Tibial artery (tissue), 4 donors: ENCODE measurements at regions not wholly inside any gene's neighbourhood (a gene's known extent, or its start where the extent isn't known, plus 50 kb on each side); places are given as distances from the start of the nearest gene placed in this dataset.

ENCODE experiments used
- DNase-seq, 2 donors: peaks; one replicate each; pipeline ENCODE4 v3.0.0-alpha.2; 2019
- H3K27ac ChIP-seq, 2 donors: fragments of 200-600 bp; sonication (generic) in 1 of 2; 1 replicate in 1 of 2; 2 replicates in 1 of 2; pipeline ENCODE4 v1.5.1; 2018 to 2019; ENCODE audit warnings: mild to moderate bottlenecking in 1 of 2
- H3K27me3 ChIP-seq, 2 donors: fragments of 200-600 bp; sonication (generic) in 1 of 2; one replicate each; pipeline versions ENCODE4 v1.5.1 to v1.6.0; 2016 to 2019
- H3K36me3 ChIP-seq, 3 donors: fragments of 200-600 bp; sonication (generic) in 2 of 3; one replicate each; pipeline ENCODE4 v1.5.1; 2016 to 2019; ENCODE audit warnings: mild to moderate bottlenecking in 2 of 3
- H3K4me1 ChIP-seq, 4 donors: fragments of 200-600 bp; sonication (generic) in 2 of 4; 1 replicate in 3 of 4; 2 replicates in 1 of 4; pipeline ENCODE4 v1.5.1; 2016 to 2019
- H3K4me3 ChIP-seq, 2 donors: fragments of 200-600 bp; sonication (generic) in 1 of 2; 1 replicate in 1 of 2; 2 replicates in 1 of 2; pipeline ENCODE4 v1.5.1; 2018 to 2019; ENCODE audit warnings: mild to moderate bottlenecking in 2 of 2
- H3K9me3 ChIP-seq, 3 donors: fragments of 200-600 bp; sonication (generic) in 1 of 3; one replicate each; pipeline ENCODE4 v1.5.1; 2016 to 2019
- intact Hi-C: fragments of 100-400 bp; cut with DNase I; formaldehyde crosslinking; loops from one replicate; pipeline ENCODE4 v1.15.0; 2023; ENCODE audit warnings: low total_unique reads
- TF ChIP-seq, protein P1 (sequence below), 2 experiments: fragments of 200-600 bp in 1 of 2; fragments of 450-650 bp in 1 of 2; IDR thresholded peaks; one replicate each; pipeline ENCODE4 v1.5.1; 2017 to 2019; ENCODE audit warnings: antibody characterized with exemption in 2 of 2, mild to moderate bottlenecking in 1 of 2, moderate library complexity in 1 of 2

DNA sequence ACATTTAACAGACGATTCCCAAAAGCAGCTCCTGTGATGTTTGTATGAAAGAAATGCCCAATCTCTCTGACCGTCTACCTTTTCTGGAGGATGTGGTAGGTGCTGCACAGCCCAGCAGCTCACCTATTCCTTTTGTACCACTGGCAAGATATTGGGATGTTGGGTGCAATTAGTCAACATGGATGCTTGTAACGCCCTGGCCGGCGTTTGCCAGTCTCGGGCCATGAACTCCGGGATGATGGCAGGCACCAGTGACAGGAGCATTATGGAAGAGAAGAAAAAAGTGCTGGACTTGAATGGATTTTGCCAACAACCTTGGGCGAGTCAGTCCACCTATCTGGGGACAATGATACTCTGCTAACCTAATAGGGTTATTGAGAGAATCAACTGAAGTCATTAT lies 69.0 kb upstream of the ZNF438 start:
- no peaks in the 10 kb centered on the region for H3K9me3 ChIP-seq
- H3K36me3 ChIP-seq: no peaks in the 10 kb centered on the region
- H3K27ac ChIP-seq: no peak overlapping the region
- no peaks in the 10 kb centered on the region for H3K27me3 ChIP-seq
- intact Hi-C loops: no loop called here
- no peak for DNase-seq
- H3K4me1 ChIP-seq: peaks cover 0 to 14% (median 2%) of the 10 kb centered on the region in 4 donors
- TF ChIP-seq, protein P1, sequence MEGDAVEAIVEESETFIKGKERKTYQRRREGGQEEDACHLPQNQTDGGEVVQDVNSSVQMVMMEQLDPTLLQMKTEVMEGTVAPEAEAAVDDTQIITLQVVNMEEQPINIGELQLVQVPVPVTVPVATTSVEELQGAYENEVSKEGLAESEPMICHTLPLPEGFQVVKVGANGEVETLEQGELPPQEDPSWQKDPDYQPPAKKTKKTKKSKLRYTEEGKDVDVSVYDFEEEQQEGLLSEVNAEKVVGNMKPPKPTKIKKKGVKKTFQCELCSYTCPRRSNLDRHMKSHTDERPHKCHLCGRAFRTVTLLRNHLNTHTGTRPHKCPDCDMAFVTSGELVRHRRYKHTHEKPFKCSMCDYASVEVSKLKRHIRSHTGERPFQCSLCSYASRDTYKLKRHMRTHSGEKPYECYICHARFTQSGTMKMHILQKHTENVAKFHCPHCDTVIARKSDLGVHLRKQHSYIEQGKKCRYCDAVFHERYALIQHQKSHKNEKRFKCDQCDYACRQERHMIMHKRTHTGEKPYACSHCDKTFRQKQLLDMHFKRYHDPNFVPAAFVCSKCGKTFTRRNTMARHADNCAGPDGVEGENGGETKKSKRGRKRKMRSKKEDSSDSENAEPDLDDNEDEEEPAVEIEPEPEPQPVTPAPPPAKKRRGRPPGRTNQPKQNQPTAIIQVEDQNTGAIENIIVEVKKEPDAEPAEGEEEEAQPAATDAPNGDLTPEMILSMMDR (IDR thresholded peaks at IDR 0.05): no peak
- H3K4me3 ChIP-seq: no peak overlapping the region

DNA sequence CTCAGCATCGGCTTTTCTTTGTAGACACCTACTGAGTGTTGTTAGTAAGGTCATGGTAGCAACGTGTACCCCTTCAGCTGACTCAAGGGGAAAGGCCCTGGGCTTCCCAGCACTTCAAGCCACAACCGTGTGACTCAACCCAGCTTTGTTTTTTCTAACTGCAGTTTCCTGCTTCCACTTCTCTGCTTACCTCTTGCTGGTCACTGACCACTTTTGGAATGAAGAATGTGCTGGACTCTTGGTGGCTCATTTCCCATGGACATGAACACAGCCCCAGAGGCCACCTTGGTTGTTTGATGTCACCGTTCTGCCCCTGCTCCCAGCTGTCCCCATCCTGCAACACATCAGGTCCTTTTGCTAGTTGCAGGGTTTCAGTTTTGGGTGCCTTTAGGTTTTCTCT lies 69.5 kb upstream of the ZNF438 start:
- DNase-seq: no peak
- no peak overlapping the region for H3K27ac ChIP-seq
- intact Hi-C loops: no loop called here
- H3K4me1 ChIP-seq: peaks cover 0 to 14% (median 2%) of the 10 kb centered on the region in 4 donors
- no peaks in the 10 kb centered on the region for H3K36me3 ChIP-seq
- no peak overlapping the region for H3K4me3 ChIP-seq
- H3K9me3 ChIP-seq: no peaks in the 10 kb centered on the region
- H3K27me3 ChIP-seq: no peaks in the 10 kb centered on the region
- TF ChIP-seq, protein P1 (IDR thresholded peaks at IDR 0.05): no peak

DNA sequence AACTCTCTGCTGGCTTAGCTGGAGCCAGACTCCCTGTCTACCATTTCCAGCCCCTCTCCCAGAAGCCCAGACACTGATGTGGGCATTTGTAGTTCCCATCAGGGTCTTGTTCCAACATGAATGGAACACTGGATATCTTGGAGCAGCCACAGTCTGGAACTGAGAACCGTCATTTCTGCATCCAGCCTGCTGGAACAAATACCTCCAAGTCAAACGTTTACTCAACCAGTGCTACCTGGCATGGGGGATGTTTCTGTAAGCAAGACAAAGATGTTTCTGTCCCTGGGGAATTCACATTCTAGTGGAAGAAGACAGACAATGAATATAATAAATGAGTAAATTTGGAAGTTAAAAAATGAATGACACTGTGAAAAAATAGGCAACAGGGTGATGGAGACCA lies 70.8 kb upstream of the ZNF438 start:
- H3K27me3 ChIP-seq: no peaks in the 10 kb centered on the region
- no peak overlapping the region for H3K4me3 ChIP-seq
- H3K4me1 ChIP-seq: peaks cover 0 to 14% (median 2%) of the 10 kb centered on the region in 4 donors
- H3K9me3 ChIP-seq: no peaks in the 10 kb centered on the region
- H3K36me3 ChIP-seq: no peaks in the 10 kb centered on the region
- H3K27ac ChIP-seq: no peak overlapping the region
- DNase-seq: no peak
- intact Hi-C loops: no loop called here
- TF ChIP-seq, protein P1 (IDR thresholded peaks at IDR 0.05): no peak

DNA sequence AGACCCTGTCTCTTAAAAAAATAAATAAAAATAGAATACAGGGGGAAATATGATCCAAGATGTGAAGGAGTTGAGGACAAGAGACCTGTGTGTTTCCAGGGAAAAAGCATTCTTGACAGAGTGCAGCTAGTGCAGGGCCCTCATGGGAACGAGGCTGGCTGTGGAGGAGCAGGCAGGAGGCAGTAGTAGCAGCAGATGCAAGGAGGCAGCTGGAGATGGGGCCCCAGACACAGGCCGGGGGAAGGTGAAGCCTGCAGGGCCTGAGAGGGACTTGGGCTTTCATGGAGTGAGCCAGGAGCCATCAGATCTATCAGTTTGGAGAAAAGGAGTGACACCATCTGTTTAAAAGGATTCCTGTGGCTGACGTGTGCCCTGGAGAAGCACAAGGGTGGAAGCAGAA lies 71.4 kb upstream of the ZNF438 start:
- no peak overlapping the region for H3K4me3 ChIP-seq
- no peaks in the 10 kb centered on the region for H3K9me3 ChIP-seq
- no peaks in the 10 kb centered on the region for H3K27me3 ChIP-seq
- H3K4me1 ChIP-seq: peaks cover 0 to 9% (median 2%) of the 10 kb centered on the region in 4 donors
- no peak for DNase-seq
- TF ChIP-seq, protein P1 (IDR thresholded peaks at IDR 0.05): no peak
- no peak overlapping the region for H3K27ac ChIP-seq
- H3K36me3 ChIP-seq: no peaks in the 10 kb centered on the region
- intact Hi-C loops: no loop called here

DNA sequence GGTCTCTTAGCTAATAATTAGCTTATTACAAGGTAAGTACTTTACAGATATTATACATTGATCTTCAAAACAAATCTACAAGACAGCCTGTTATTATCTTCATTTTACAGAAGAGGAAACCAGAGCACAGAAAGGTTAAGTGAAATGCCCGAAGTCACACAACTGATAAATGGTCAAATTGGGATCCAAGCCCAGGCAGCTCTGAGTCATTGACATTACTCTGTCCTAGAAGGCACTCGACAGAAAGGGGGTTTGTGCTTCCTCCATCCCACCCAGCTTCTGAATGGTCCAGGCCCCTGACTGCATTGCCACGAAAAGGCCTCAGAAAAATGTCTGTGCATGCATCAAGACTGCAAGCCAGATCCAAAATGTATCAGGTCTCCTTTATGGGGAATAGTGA lies 81.3 kb upstream of the ZNF438 start:
- intact Hi-C loops: no loop called here
- no peaks in the 10 kb centered on the region for H3K36me3 ChIP-seq
- H3K4me3 ChIP-seq: no peak overlapping the region
- TF ChIP-seq, protein P1 (IDR thresholded peaks at IDR 0.05): no peak
- H3K27ac ChIP-seq: no peak overlapping the region
- H3K4me1 ChIP-seq: no peaks in the 10 kb centered on the region
- no peaks in the 10 kb centered on the region for H3K27me3 ChIP-seq
- no peaks in the 10 kb centered on the region for H3K9me3 ChIP-seq
- no peak for DNase-seq

DNA sequence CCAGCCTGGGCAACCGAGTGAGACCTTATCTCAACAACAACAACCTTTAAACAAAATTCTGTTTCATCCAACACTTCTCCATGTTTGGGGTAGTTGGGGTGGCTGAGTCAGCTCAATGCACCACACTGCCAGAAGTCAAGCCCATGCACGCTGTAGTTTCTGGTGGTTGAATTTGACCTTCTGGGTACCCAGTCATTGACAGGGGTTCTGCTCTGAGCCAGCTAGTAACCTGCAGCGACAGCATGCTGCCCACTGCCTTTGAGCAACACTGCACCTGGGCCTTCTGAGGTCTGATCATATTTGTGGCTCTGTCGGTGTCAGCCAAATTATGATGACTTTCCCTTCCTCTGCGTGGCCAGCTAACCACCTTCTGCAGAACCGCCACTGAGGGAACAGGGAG lies 84.6 kb upstream of the ZNF438 start:
- Histone ChIP-seq H3K4me1 (peaks cover 0 to 24% (median 5%) of the 10 kb centered on the region in 4 donors), H3K27me3 (no peaks in the 10 kb centered on the region), H3K9me3 (no peaks in the 10 kb centered on the region), H3K4me3 (no peak overlapping the region), H3K27ac (no peak overlapping the region), H3K36me3 (no peaks in the 10 kb centered on the region)
- intact Hi-C loops: no loop called here
- TF ChIP-seq, protein P1 (IDR thresholded peaks at IDR 0.05): no peak
- DNase-seq: no peak
